Esophagus mucosa (tissue), 1 donor: ENCODE measurements at regions not wholly inside any gene's neighbourhood (a gene's known extent, or its start where the extent isn't known, plus 50 kb on each side); places are given as distances from the start of the nearest gene placed in this dataset.
"Not testable (repeated sequence)": the region's sequence is repeated elsewhere in the genome, so short reads cannot be mapped to it uniquely, and the experiment has no call there.

Experiments
- ATAC-seq: fragments of 200-7000 bp; cut with Tn5 transposase; one replicate; pipeline ENCODE4 v1.9.1; 2020
- donor health status: DM: yes; HTN: yes; CAD: no.

DNA sequence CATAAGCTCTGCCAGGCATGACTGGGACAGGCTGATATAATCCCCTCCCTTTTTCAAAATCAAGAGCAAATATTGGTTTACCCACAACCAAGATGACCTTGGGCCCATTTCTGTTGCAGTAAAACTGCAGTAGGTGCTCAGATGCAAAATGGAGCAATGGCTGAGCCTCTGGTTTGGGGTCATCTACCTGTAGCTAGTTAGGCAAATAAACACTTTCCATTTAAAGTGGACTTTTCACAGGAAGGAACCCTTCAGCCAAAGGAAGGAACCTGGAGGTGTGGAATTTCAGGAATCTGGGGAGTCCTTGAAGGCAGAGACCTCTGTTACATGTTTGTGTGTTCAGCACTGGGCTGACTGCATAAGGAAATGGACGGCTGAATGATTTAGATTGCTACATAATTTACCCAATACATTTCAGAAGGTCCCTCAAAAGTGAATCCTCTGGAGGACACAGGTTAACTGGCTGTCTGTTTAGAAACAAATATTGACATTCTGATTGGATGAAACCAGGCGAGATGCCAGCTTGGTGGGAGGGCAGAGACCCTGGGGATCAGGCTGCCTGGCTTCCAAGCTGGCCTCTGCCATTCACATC lies 170.1 kb upstream of the ZNF618 start:
- ATAC-seq: no peak

DNA sequence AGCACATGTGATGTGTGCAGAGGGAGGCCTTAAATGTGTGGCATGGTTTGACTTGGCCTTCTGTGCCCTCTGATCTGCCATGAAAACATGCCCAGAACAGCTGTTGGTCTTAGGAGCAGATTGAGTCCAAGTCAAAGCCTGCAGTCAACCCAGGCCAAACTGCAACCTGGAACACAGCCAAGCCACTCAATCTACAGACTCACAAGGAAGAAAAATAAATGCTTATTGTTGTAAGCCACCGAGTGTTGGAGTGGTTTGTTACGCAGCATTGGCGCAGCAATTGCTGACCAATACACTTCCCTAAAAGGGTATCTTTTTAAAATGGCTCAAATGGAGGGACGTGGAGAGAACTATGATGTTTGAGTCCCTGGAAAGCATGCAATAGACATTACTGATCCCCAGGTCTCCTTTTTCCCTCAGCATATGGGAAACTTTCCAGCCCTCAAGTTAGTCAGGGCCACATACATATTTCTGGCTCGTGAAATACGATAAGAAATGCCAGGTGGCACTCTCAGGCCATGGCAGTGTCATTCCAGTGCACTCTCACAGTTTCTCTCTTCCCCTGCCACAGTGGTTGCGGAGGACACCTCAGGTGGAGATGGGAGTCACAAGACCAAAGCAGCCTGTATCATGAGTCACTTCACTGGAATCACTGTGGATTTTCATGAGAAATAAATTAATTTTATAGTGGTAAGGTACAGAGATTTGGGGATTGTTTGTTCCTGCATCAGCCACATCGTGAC lies 168.0 kb upstream of the ZNF618 start:
- ATAC-seq: no peak

DNA sequence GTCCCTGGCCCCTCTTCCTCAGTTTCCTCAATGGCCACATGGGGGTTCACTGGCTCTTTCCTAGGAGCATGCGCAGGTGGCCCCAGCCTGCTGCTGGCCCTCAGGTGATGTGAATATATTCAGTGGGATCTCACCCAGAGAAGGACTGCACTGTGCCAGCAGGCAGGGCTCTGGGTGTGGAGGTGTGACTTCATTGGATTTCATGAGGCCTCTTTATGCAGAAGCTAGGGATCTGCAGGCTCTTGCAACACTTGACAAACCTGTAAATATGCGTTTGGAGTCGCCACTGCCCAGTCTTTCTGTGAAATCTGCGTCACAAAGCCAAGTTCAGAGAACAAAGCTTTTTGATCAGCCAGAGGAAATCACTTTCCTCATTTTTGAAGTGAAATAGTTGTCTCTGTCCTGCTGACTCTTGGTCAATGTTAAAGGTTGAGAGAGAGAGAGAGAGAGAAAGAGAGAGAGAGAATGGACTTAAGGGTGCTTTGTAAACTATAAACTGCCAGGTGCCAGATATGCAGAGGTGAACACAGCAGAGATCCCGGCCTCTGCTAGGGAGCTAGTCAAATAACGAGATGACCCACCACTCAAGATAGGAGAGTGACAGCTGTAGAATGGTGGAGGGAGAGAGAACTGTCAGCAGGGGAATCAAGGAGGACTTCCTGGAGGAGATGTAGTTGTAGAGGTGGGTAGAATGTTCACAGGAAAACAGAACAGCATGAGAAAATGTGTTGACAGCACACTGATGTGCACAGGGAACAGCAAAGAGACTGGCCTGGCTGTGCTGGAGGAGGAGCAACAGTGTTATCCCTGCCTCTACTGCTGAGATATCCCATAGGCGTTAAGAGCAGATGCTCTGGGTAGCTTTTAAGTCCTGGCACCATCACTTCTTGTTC lies 167.0 kb upstream of the ZNF618 start:
- peak; percentile 90 for ATAC-seq

DNA sequence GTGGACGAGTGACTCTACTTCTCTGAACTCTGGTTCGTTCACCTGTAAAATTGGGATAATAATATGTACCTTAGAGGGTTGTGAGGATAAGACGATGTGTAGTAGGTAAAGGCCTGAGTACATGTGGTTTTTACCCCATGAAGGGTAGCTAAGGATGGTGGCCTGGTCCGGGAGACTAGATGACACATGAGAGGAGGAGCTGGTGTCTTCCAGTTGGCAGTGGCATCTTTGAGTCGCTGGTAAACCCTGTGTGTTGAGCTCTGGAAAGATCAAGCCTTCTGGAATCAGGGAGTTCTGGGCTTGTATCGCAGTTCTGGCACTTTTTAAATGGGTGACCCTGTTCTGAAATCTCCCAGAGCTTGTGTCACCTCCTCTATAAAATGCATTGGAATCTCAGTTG lies 166.4 kb upstream of the ZNF618 start:
- ATAC-seq: no peak

DNA sequence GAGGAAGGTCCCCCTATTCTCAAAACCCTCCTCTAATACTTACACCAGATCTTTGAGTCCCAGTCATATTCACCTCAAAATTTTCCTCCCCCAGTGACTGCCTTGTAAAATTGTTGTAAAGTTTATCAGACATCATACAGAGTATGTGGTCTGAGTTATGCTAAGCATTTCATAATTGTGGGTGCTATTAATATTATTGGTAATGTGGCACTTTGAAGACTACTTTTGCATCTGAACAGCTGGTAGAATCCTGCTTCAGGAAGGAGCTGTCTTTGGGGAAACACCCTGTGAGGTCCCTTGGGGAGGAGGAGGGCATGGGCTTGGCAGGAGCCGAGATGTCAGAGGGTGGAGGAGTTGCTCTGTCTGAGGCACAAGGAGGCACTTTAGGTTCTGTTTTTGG lies 164.9 kb upstream of the ZNF618 start:
- peak; percentile 29 for ATAC-seq

DNA sequence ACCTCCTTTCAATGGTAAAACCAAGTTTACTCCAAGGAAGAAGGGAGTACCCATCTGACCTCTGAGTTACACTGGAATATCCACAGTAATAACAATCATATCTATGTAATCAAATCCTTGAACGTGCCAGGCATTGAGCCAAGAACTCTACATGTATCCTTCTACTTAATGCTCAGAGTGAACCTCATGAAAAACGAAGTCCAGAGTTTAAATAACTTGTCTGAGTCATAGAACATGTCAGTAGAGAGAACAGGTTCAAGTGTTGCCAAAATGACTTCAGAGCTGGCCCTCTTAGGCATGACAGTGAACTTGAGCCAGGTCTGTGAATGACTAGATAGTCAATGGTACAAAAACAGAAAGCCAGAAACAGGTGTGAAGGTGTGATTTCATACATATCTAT lies 164.1 kb upstream of the ZNF618 start:
- ATAC-seq: peak; percentile 57

DNA sequence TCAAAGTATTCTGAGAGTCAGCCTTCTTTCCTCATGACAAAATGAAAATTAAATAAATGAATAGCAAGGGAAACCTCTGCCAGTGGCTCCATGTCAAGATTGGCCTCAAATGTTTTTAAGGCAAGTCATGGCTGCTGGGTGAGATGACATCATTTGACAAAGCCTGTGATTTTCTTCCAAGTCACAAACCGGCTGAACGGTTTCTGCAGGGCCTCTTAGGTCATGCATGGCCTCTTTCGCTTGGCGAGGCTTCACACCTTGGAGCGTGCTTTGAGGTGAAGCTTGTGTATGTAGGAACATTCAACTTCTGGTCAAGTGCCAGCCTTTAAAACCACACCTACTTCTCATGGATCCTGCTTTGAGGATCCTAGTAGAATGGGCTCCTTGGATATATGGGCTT lies 161.0 kb upstream of the ZNF618 start:
- peak; percentile 94 for ATAC-seq

DNA sequence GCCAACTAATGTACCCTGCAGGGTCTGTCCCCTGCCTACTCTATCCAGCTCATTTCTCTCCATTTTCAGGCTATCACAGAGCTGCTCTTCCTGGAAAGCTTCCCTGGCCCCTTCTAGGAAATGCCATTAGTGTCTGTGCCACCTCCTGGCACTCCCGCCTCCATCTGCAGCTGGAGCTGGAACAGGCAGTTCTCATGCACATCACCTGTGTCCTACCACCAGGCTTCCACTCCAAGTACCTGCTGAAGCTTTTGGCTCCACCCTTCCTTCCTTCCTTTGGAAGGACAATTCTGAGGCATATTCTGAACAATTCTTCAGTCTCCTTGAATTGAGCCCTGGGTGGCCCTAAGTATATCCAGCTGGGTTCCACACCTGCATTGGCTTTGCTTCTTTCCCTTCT lies 156.2 kb upstream of the ZNF618 start:
- no peak for ATAC-seq

DNA sequence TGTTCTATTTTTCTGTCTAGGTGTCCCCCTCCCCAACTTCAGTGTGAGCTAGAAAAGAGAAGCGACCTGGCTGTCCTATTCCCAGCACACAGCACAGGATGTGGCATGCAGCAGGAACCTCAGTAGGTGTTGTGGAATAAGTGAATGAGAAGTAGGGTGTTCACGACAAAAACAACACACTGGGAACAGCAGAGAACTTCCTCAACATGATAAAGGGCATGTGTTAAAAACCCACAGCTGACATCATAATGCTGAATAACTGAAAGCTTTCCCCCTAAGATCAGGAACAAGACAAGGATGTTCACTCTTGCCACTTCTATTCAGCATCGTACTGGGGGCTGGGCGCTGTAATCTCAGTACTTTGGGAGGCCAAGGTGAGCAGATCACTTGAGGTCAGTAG lies 155.6 kb upstream of the ZNF618 start:
- ATAC-seq: no peak

DNA sequence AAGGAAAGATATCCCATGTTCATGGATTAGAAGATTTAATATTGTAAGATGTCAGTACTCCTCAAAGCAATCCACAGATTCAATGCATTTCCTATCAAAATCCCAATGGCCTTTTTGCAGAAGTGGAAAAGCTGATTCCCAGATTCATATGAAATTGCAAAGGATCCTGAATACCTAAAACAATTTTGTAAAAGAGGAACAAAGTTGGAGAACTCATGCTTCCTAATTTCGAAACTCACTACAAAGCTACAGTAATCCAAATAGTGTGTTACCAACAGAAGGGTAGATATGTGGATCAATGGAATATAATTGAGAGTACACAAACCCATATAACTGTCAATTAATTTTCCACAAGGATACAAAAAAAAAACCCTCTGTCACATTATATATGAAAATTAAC lies 154.3 kb upstream of the ZNF618 start:
- no peak for ATAC-seq

DNA sequence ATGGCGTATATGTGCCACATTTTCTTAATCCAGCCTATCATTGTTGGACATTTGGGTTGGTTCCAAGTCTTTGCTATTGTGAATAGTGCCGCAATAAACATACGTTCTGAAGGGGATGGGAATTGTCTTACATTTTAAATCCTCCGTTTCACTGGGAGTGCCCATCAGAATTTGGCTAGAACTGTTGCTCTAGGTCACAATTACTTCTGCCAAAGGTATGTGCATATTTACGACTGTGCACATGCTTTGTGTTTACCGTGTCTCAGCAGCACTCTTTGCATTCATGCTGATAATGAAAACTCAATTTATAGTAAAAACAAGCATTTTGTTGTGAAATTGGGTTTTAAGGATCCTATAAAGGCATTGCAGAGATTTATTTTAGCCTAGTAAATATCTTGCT lies 151.9 kb upstream of the ZNF618 start:
- ATAC-seq: no peak

DNA sequence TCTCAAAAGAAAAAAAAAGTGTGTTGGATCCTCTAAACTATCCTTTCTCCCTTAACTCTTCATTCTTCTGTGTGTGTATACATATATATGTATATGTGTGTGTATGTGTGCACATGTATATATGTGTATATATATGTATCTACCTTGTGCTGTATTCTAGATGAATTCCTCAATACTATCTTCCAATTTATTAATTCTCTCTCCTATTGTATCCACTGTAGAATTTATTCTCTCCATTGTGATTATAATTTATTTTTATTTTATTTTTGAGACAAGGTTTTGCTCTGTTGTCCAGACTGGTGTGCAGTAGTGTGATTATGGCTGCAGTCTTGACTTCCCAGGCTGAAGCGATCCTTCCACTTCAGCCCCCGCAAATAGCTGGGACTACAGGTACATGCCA lies 147.1 kb upstream of the ZNF618 start:
- ATAC-seq: no peak

DNA sequence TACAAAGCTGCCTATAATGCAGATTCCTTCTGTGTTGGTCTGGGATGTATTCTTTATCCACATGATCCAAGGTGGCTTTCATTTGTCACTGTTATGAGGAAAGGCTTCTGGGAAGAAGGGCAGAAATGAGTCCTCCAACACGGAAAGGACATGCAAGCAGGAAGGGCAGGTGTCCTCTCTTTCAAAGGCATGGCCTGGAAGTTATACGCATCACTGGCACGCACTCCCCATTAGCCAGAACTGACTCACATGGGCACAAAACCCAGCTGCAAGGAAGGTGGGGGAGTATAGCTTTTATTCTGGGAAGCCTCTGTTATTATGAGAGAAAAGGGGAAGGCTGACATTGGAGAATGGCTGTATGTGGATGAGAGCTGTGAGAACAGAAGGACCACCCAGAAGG lies 141.3 kb upstream of the ZNF618 start:
- no peak for ATAC-seq

DNA sequence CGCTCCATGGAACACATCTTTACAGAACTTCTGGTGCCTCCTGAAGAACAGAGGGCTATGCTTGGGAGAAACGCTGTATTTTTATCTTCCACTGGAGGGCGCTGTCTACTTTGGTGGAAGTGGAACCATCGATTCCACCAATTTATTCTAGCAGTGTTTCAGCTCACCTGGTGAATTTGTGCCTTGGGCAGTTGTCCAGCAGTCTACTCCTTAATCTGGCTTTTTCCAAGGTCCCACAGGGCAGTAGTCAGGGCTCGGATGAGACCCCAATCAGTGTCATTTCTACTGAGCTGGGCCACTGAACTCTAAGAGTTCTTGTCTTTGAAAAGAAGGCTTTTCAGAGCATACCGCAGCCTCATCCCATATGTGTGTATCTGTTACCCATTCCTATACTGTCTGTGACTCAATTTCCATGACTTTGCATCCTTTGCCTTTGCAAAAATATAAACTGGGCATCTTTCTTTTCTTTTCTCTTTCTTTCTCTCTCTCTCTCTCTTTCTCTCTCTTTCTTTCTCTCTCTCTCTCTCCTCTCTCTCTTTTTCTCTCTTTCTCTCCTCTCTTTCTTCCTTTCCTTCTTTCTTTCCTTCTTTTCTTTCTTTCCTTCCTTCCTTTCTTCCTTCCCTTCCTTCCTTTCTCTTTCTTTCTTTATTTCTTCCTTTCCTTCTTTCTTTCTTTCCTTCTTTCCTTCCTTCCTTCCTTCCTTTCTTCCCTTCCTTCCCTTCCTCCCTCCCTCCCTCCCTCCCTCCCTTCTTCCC lies 138.4 kb upstream of the ZNF618 start:
- ATAC-seq: peak; percentile 48

DNA sequence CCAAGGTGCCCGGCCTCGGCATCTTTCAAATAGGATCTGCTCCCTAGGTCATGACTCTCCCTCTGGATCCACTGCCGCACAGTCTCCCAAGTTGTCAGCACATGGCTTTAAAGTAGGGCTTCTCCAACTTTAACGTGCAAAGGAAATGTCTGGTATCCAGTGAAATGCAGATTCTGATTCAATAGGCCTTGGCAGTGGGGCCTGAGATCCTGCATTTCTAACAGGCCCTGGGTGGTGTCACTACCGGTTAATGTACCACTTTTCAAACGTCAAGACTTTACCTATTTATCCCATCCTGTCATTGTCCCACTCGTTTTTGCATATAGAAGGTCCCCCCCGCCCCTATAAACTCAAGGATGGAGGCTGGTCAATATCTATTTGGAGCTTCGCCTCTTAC lies 137.6 kb upstream of the ZNF618 start:
- no peak for ATAC-seq

DNA sequence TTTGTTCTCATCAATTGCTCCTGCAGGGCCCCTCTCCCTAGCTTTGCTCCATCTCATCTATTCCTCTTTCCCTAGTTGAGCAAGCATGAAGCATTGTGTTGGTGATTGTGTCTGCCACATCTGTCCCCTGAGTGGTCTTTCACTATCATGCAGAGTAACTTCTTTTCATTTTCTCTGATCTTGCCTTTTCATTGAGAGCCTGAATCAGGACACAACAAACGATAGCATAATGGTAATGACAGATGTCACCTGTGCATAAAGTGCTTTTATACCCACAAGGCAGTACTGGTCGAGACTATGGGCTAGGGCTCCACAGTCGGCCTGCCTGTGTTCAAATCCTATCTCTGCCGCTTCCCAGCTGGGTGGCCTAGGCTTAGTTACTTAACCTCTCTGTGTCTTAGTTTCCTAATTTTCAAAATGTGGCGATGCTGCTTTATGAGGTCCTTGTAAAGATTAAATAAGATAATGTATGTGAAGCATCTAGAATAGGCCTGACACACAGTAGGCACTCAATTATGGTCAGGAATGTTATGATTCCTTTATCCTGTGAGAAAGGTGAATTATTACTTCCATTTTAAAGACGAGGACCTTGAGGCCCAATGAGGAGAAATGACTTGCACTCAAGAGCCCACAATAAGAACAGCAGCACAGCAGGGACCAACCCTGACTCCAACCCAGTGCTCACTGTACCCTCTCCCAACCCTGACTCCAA lies 137.1 kb upstream of the ZNF618 start:
- ATAC-seq: no peak

DNA sequence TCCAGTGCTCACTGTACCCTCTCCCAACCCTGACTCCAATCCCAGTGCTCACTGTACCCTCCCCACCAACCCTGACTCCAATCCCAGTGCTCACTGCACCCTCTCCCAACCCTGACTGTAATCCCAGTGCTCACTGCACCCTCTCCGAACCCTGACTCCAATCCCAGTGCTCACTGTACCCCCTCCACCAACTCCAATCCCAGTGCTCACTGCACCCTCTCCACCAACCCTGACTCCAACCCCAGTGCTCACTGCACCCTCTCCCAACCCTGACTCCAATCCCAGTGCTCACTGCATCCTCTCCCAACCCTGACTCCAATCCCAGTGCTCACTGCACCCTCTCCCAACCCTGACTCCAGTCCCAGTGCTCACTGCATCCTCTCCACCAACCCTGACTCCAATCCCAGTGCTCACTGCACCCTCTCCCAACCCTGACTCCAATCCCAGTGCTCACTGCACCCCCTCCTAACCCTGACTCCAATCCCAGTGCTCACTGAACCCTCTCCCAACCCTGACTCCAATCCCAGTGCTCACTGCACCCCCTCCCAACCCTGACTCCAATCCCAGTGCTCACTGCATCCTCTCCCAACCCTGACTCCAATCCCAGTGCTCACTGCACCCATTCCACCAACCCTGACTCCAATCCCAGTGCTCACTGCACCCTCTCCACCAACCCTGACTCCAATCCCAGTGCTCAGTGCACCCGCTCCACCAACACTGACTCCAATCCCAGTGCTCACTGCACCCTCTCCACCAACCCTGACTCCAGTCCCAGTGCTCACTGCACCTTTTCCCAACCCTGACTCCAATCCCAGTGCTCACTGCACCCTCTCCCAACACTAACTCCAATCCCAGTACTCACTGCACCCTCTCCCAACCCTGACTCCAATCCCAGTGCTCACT lies 136.3 kb upstream of the ZNF618 start:
- ATAC-seq: not testable (repeated sequence)

DNA sequence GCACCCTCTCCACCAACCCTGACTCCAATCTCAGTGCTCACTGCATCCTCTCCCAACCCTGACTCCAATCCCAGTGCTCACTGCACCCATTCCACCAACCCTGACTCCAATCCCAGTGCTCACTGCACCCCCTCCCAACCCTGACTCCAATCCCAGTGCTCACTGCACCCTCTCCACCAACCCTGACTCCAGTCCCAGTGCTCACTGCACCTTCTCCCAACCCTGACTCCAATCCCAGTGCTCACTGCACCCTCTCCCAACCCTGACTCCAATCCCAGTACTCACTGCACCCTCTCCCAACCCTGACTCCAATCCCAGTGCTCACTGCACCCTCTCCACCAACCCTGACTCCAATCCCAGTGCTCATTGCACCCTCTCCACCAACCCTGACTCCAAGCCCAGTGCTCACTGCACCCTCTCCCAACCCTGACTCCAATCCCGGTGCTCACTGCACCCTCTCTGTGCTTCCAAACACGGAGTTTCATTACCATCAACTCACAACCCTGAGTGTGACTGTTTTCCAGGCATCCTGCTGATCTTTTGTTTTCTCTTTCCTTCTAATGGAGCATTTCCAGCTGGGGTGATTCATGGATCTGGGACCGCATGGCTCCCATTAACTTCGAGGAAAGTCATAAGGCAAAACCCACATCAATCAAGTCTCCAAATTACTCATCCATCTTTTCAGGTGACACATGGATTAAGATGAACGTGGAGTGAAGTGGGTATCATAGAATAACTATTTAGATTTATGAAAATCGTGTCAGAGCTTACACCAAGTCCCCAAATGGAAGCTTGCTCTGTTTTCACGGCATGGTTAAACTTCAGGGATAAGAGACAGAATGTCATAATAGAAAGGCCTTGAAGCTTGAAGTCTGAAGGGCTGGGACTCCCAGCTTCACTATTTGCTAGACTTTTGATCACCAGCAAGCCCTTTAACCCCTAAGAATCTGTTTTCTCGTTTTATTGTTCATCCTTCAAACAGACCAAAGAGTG lies 135.3 kb upstream of the ZNF618 start:
- peak; percentile 37 for ATAC-seq

DNA sequence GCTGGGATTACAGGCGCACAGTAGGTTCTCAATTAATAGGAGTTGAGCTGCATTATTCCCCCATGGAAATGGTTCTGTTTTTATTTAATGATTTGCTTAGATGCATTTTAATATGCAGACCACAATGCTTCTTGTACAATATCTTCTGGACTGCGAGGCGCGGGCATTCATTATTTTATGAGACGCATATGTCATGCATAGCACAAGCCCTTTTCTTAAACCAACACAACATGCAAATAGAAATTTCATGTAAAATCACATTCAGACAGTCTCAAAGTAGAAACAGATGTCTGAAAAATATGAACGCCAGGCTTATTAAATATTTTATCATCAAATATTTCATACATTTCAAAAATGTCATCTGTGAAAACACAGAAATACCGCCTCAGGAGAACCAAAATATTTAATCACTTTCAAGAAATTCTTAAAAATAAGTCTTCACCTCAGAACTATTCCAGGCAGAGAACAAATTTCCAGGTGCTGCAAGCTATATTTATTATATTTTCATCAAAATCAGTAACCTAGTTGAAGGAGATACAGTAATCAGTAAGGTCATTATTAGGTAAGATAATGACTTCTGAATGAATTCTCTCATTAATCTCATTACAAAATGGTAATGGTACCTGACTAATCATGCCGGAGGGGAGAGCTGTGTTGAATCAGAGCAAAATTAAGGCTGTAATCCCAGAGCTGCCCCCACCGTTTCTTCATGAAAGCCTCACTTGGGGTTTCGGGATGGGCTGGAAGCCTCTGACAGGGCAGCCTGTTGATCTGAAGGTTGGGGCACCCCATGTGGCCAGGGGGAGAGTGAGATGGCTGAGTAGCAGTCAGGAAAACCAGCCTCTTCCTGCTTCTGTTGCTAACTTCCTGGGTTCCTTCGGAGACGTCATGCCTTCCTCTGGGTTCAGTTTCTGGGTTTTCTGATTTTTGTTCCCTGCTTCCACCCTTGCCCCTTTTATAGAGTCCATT lies 133.9 kb upstream of the ZNF618 start:
- no peak for ATAC-seq
